Activated B cell treated with CpG ODN at 0.5 μM for 24 hours (primary cell): ENCODE measurements at regions not wholly inside any gene's neighbourhood (a gene's known extent, or its start where the extent isn't known, plus 50 kb on each side); places are given as distances from the start of the nearest gene placed in this dataset.

Experiments used
- ATAC-seq: fragments of 200-7000 bp; cut with Tn5 transposase; one replicate; pipeline ENCODE4 v1.10.0; 2021; ENCODE audit warnings: low read depth, mild to moderate bottlenecking, moderate library complexity
- CTCF ChIA-PET: fragments of 350-600 bp; sonication (Branson Sonifier 250); formaldehyde crosslinking; loops from one replicate; lab custom pipeline; 2021; ENCODE audit warnings: antibody characterized with exemption; lab: Charles Lee
- POLR2A ChIA-PET: fragments of 350-600 bp; sonication (Branson Sonifier 250); formaldehyde crosslinking; loops from one replicate; lab custom pipeline; 2021; ENCODE audit warnings: antibody characterized with exemption; lab: Charles Lee
- DNase-seq: peaks from one replicate; pipeline ENCODE4 v3.0.0; 2022
- H3K27ac Mint-ChIP-seq: one replicate; pipeline ENCODE4 v1.8.0; 2020; ENCODE audit warnings: mixed read lengths
- H3K27me3 Mint-ChIP-seq: one replicate; pipeline ENCODE4 v1.8.0; 2021; ENCODE audit warnings: mixed read lengths
- H3K36me3 Mint-ChIP-seq: one replicate; pipeline ENCODE4 v1.8.0; 2021; ENCODE audit warnings: low read depth, mixed read lengths
- H3K4me1 Mint-ChIP-seq: one replicate; pipeline ENCODE4 v1.8.0; 2021; ENCODE audit warnings: mixed read lengths
- H3K4me3 Mint-ChIP-seq: one replicate; pipeline ENCODE4 v1.8.0; 2020; ENCODE audit warnings: mild to moderate bottlenecking, mixed read lengths
- H3K9me3 Mint-ChIP-seq: one replicate; pipeline ENCODE4 v1.8.0; 2020; ENCODE audit warnings: mixed read lengths
- intact Hi-C: fragments of 100-400 bp; cut with micrococcal nuclease; formaldehyde crosslinking; loops from one replicate; pipeline ENCODE4 v1.15.1; 2024
- TF ChIP-seq, protein P1 (sequence below): fragments of 200-600 bp; IDR thresholded peaks from one replicate; pipeline ENCODE4 v1.8.0; 2022; ENCODE audit warnings: antibody characterized with exemption, mild to moderate bottlenecking

DNA sequence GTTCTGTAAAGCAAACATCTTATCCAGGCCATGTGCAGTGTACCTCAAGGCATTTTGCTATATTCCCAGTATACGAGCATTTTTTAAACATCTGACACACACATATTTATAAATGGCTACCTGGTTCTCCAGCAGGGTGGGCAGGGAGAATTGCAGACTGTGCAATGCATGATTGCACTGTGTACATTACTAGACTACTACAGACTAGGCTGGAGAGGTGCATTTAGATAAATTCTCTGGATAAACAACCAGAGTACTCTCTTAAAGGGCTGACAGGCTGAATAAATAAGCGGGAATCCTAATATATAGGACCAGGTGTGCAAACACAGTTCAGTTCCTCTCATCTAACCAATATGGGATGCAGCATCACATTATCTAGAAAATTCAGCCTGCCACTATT is 428.3 kb upstream of the ARID1B start:
- Mint-ChIP-seq H3K4me3 (no peak overlapping the region), H3K9me3 (no peaks in the 10 kb centered on the region), H3K36me3 (no peaks in the 10 kb centered on the region), H3K27ac (no peak overlapping the region), H3K4me1 (peaks cover 18% of the 10 kb centered on the region), H3K27me3 (peaks cover 6% of the 10 kb centered on the region)
- intact Hi-C loops = no loop called here
- TF ChIP-seq, protein P1, sequence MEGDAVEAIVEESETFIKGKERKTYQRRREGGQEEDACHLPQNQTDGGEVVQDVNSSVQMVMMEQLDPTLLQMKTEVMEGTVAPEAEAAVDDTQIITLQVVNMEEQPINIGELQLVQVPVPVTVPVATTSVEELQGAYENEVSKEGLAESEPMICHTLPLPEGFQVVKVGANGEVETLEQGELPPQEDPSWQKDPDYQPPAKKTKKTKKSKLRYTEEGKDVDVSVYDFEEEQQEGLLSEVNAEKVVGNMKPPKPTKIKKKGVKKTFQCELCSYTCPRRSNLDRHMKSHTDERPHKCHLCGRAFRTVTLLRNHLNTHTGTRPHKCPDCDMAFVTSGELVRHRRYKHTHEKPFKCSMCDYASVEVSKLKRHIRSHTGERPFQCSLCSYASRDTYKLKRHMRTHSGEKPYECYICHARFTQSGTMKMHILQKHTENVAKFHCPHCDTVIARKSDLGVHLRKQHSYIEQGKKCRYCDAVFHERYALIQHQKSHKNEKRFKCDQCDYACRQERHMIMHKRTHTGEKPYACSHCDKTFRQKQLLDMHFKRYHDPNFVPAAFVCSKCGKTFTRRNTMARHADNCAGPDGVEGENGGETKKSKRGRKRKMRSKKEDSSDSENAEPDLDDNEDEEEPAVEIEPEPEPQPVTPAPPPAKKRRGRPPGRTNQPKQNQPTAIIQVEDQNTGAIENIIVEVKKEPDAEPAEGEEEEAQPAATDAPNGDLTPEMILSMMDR = no peak
- ATAC-seq (no peak), DNase-seq (no peak)
- POLR2A ChIA-PET = no interaction called here
- CTCF ChIA-PET = no interaction called here

DNA sequence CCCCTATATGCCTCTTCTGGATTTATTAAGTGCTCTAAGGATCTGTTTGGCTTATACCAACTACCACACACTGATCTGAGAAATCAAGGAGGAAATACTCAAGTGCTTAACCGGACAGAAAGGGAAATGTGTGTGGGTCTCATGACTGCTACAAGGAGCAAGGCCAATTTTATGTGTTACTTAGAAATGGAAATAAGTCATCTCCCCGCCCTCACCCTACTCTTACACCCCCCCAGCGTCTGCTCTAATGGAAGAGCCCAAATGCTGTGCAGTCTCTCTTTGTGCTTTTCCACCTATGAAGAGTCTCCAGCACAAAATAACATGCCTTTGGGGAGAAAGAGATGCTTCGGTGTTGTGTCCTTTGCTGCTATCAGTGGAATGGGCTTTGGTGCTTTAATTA is 428.8 kb upstream of the ARID1B start:
- H3K27ac Mint-ChIP-seq = no peak overlapping the region
- no peak for DNase-seq
- ChIA-PET CTCF (no interaction called here), POLR2A (no interaction called here)
- H3K9me3 Mint-ChIP-seq = no peaks in the 10 kb centered on the region
- peaks cover 6% of the 10 kb centered on the region for H3K27me3 Mint-ChIP-seq
- no peaks in the 10 kb centered on the region for H3K36me3 Mint-ChIP-seq
- ATAC-seq = no peak
- intact Hi-C loops = no loop called here
- TF ChIP-seq, protein P1 = no peak
- H3K4me1 Mint-ChIP-seq = peaks cover 18% of the 10 kb centered on the region
- no peak overlapping the region for H3K4me3 Mint-ChIP-seq

DNA sequence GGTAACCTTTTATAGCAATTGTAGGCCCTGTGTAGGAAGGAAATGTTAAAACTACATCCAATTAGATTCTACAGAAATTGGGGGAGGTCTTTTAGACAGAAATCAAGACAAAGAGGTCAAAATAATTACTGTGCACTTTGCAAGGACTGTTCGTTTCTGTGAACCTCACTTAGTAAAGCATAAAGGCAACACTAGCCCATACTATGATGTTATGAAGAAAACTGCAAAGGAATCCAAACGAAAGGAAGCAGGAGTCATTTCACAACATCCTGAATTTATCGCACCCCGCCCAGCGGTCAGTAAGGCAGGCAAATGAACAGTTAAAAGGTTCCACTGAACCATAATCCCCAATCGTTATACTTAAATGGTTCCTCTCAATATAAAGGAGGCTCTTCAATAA is 429.5 kb upstream of the ARID1B start:
- peaks cover 6% of the 10 kb centered on the region for H3K27me3 Mint-ChIP-seq
- intact Hi-C loops = no loop called here
- TF ChIP-seq, protein P1 = no peak
- ChIA-PET CTCF (no interaction called here), POLR2A (no interaction called here)
- no peaks in the 10 kb centered on the region for H3K36me3 Mint-ChIP-seq
- no peaks in the 10 kb centered on the region for H3K9me3 Mint-ChIP-seq
- no peak overlapping the region for H3K27ac Mint-ChIP-seq
- ATAC-seq (no peak), DNase-seq (no peak)
- H3K4me1 Mint-ChIP-seq = peaks cover 18% of the 10 kb centered on the region
- no peak overlapping the region for H3K4me3 Mint-ChIP-seq

DNA sequence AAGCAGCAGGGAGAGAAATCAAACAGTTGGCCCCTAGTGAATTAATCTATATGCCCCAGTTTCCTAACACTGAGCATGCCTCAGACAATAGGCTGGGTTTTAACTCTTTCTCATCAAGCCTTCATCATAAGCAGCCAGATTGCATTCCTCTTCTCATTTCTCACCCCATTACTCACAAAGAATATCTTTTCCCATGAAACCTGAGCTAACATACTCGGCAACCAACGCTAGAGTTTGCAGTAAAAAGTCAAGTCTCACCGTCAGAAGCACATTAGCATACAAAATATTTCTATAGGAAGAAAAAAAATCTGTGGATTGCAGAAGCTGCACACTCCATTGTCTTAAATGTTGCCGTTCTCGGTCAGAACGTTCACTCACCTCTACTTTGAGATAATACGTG is 429.9 kb upstream of the ARID1B start:
- POLR2A ChIA-PET = no interaction called here
- no peak for ATAC-seq

DNA sequence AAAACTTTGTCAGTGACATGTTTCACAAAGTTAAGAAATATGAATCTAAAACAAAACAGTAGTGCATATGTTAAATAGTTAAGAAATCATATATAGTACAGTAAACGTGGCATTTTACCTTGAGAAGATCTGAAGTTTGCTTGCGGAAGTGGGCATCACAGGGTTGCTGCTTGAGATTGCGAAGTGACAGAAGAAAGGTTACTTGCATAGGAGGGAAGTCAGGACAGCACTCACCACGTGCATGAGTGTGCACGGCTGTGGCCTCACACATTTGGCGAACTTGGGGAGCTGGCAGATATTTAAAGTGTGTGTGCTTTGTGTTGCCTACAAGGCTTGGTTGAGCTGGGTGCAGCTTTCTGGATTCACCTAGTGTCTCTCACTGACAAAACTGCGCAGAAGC is 431.5 kb upstream of the ARID1B start:
- ChIA-PET POLR2A (no interaction called here), CTCF (no interaction called here)
- TF ChIP-seq, protein P1 = no peak
- ATAC-seq (no peak), DNase-seq (no peak)
- Mint-ChIP-seq H3K4me3 (no peak overlapping the region), H3K36me3 (no peaks in the 10 kb centered on the region), H3K27me3 (peaks cover 2% of the 10 kb centered on the region), H3K9me3 (no peaks in the 10 kb centered on the region), H3K27ac (no peak overlapping the region), H3K4me1 (peaks cover 18% of the 10 kb centered on the region)
- intact Hi-C loops = no loop called here

More for the DNA sequence above, 429.9 kb upstream of the ARID1B start:
- CTCF ChIA-PET = no interaction called here
- intact Hi-C loops = no loop called here
- TF ChIP-seq, protein P1 = no peak
- no peak overlapping the region for H3K4me3 Mint-ChIP-seq
- DNase-seq = no peak
- H3K27ac Mint-ChIP-seq = no peak overlapping the region
- peaks cover 6% of the 10 kb centered on the region for H3K27me3 Mint-ChIP-seq
- peaks cover 18% of the 10 kb centered on the region for H3K4me1 Mint-ChIP-seq
- no peaks in the 10 kb centered on the region for H3K36me3 Mint-ChIP-seq
- H3K9me3 Mint-ChIP-seq = no peaks in the 10 kb centered on the region
